ENCODE measurements at regions not wholly inside any gene's neighbourhood (a gene's known extent, or its start where the extent isn't known, plus 50 kb on each side); places are given as distances from the start of the nearest gene placed in this dataset.

DNA sequence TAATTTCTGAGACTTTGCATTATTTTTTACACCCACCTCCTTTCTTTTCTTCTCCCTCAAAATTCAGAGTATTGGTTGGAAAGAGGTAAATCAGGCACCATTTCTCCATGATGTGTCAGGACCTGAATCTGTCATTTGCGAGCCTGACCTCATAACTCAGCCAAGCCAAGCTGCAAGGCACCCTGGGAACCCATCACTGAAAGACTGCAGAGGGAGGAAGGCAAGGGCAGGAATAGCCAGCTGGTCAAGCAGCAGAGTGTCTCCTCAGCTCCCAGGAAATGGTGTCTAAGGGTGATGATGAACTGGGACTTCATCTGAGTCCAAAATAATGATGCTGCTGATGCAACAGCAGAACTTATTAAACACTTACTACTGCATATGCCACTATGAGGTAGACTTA, 556.6 kb downstream of the OMA1 start (continued):
- no peak for TF ChIP-seq YY1 (IDR thresholded peaks at IDR 0.05; ENCODE audit: borderline replicate concordance in 1 of 3, control insufficient read depth in 1 of 3, extremely low read depth in 1 of 3, insufficient read depth in 3 of 3, insufficient read length in 1 of 3, insufficient replicate concordance in 2 of 3, low read depth in 1 of 3, low read length in 2 of 3)
- TF ChIP-seq MECOM (CRISPR knock-in tag; IDR thresholded peaks at IDR 0.05) = no peak
- TF ChIP-seq NFE2L1 (tag; IDR thresholded peaks at IDR 0.05; ENCODE audit: borderline replicate concordance, low read depth) = no peak
- no peak for TF ChIP-seq NCOR1 (IDR thresholded peaks at IDR 0.05)

DNA sequence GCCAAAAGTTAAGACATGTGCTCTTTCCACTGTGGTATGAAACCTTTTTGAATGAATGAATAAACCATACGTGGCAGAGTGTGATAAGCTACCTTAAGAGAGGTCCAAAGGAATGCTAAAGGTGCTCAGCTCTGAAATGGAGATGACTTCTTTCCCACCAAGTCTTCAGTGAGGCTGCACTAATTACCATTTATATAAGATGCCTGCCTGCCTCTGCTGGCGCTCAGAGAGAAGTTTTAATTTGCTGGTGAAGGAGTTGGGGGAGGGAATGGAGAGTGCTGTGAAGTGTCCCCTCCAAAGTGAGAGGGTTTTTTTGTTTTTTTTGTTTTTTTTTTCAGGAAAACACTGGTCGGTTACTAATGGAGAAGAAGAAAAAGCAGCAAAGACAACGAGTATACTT, 559.0 kb downstream of the OMA1 start:
- CTCF ChIA-PET (ENCODE audit: low intra/inter-chr PET ratio) = no interaction called here
- POLR2A ChIA-PET = no interaction called here
- Histone ChIP-seq H3K9me1 (ENCODE audit: control insufficient read depth, insufficient read depth, low read length) (no peaks in the 10 kb centered on the region), H3K27ac (ENCODE audit: extremely low read depth, low read depth, low read length) (no peak overlapping the region), H3K4me3 (no peak overlapping the region), H3K79me2 (ENCODE audit: control insufficient read depth, insufficient read depth, low read length) (no peaks in the 10 kb centered on the region), H3K9me3 (replicated peaks; ENCODE audit: control insufficient read depth, insufficient read depth, low read depth, low read length) (no peaks in the 10 kb centered on the region), H3K4me2 (ENCODE audit: insufficient read depth, low read length) (no peak overlapping the region), H3K4me1 (replicated peaks in 1 of 2; ENCODE audit: control insufficient read depth in 2 of 2, insufficient read depth in 2 of 2, low read length in 2 of 2) (no peaks in the 10 kb centered on the region), H3K36me3 (ENCODE audit: control insufficient read depth, insufficient read depth, low read length) (no peaks in the 10 kb centered on the region), H3K27me3 (ENCODE audit: control insufficient read depth in 2 of 2, insufficient read depth in 2 of 2, low read length in 2 of 2) (no peaks in the 10 kb centered on the region), H2AFZ (ENCODE audit: low read depth, low read length) (no peak overlapping the region), H3K9ac (ENCODE audit: insufficient read depth in 1 of 2, low read depth in 2 of 2, low read length in 2 of 2) (no peak overlapping the region), H4K20me1 (replicated peaks; ENCODE audit: control insufficient read depth, insufficient read depth, low read length) (no peaks in the 10 kb centered on the region)
- intact Hi-C loops (cut with micrococcal nuclease) = no loop called here
- DNase-seq (ENCODE audit: extremely low read depth in 1 of 4, low spot score in 3 of 4) (no peak), ATAC-seq (no peak), FAIRE-seq (no peak)
- 0% methylated on average over 4 of the region's 4 CpGs for WGBS (ENCODE audit: insufficient coverage, low coverage, missing lambda C conversion rate)
- in situ Hi-C loops (cut with MboI) = no loop called here
- no TSS peak for BruUV-seq (replicated peaks)
- TF ChIP-seq ZKSCAN8 (CRISPR knock-in tag; IDR thresholded peaks at IDR 0.05) (no peak), ZNF780A (CRISPR knock-in tag; IDR thresholded peaks at IDR 0.05) (no peak), NFE2 (IDR thresholded peaks at IDR 0.05; ENCODE audit: low read depth) (no peak), RBM14 (IDR thresholded peaks at IDR 0.05; ENCODE audit: borderline replicate concordance, insufficient read depth, low read depth, low read length) (no peak), TSC22D4 (tag; IDR thresholded peaks at IDR 0.05) (no peak), TARDBP (IDR thresholded peaks at IDR 0.05) (no peak), BRD4 (IDR thresholded peaks at IDR 0.05) (no peak), CHCHD3 (CRISPR knock-in tag; IDR thresholded peaks at IDR 0.05) (no peak), ZNF311 (CRISPR knock-in tag; IDR thresholded peaks at IDR 0.05) (no peak), FIP1L1 (IDR thresholded peaks at IDR 0.05; ENCODE audit: low read depth, low read length, poor library complexity, severe bottlenecking) (no peak), E2F3 (CRISPR knock-in tag; IDR thresholded peaks at IDR 0.05) (no peak)
- TF ChIP-seq, protein P1, sequence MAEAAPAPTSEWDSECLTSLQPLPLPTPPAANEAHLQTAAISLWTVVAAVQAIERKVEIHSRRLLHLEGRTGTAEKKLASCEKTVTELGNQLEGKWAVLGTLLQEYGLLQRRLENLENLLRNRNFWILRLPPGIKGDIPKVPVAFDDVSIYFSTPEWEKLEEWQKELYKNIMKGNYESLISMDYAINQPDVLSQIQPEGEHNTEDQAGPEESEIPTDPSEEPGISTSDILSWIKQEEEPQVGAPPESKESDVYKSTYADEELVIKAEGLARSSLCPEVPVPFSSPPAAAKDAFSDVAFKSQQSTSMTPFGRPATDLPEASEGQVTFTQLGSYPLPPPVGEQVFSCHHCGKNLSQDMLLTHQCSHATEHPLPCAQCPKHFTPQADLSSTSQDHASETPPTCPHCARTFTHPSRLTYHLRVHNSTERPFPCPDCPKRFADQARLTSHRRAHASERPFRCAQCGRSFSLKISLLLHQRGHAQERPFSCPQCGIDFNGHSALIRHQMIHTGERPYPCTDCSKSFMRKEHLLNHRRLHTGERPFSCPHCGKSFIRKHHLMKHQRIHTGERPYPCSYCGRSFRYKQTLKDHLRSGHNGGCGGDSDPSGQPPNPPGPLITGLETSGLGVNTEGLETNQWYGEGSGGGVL (CRISPR knock-in tag; IDR thresholded peaks at IDR 0.05) = no peak
- TF ChIP-seq, protein P2, sequence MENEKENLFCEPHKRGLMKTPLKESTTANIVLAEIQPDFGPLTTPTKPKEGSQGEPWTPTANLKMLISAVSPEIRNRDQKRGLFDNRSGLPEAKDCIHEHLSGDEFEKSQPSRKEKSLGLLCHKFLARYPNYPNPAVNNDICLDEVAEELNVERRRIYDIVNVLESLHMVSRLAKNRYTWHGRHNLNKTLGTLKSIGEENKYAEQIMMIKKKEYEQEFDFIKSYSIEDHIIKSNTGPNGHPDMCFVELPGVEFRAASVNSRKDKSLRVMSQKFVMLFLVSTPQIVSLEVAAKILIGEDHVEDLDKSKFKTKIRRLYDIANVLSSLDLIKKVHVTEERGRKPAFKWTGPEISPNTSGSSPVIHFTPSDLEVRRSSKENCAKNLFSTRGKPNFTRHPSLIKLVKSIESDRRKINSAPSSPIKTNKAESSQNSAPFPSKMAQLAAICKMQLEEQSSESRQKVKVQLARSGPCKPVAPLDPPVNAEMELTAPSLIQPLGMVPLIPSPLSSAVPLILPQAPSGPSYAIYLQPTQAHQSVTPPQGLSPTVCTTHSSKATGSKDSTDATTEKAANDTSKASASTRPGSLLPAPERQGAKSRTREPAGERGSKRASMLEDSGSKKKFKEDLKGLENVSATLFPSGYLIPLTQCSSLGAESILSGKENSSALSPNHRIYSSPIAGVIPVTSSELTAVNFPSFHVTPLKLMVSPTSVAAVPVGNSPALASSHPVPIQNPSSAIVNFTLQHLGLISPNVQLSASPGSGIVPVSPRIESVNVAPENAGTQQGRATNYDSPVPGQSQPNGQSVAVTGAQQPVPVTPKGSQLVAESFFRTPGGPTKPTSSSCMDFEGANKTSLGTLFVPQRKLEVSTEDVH (IDR thresholded peaks at IDR 0.05; ENCODE audit: low read depth, partially characterized antibody) = no peak

All from K562 (cell line).